ENCODE measurements at regions not wholly inside any gene's neighbourhood (a gene's known extent, or its start where the extent isn't known, plus 50 kb on each side); places are given as distances from the start of the nearest gene placed in this dataset.

DNA sequence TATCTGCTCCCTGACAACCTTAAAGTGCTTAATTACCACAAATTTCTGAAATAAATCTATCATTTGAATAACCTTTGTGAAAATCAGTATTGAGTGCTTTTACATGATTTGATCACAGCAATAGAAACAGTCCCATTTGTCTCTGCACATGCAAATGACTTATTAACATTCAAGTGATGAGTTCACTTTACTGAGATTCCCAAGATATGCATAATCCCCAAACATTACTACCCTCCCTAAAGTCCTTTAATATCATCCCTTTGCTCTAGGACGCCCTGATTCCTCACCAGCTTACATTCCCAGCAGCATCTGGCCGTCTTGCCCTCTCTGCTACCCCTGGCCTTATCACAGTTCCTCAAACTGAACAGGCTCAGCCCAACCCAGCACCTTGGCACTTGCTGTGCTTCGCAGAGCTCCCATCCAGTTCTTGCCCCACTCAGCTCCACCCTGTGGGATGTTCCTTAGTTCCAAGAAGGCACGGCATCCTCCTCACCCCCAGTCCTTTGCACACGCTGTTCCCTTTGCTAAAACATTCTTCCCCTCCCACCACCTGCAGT lies 347.5 kb downstream of the PREX1 start:
- Histone ChIP-seq H3K36me3 (ENCODE audit: control insufficient read depth in 2 of 3, insufficient read depth in 3 of 3, low read length in 3 of 3) (no peaks in the 10 kb centered on the region), H3K9me3 (ENCODE audit: control insufficient read depth in 2 of 3, insufficient read depth in 1 of 3, low read length in 3 of 3) (no peaks in the 10 kb centered on the region), H3K4me3 (ENCODE audit: low read length in 3 of 3) (no peak overlapping the region), H3K27me3 (ENCODE audit: control insufficient read depth, insufficient read depth, low read length) (no peaks in the 10 kb centered on the region), H3K27ac (ENCODE audit: low read depth in 2 of 2, low read length in 2 of 2) (no peak overlapping the region), H3K4me1 (ENCODE audit: control insufficient read depth in 2 of 3, insufficient read depth in 2 of 3, low read depth in 1 of 3, low read length in 3 of 3) (no peaks in the 10 kb centered on the region), H3K9ac (ENCODE audit: low read length in 3 of 3) (no peak overlapping the region)
- intact Hi-C loops (cut with DNase I) = no loop called here
- no peak for FAIRE-seq
- TF ChIP-seq CTCF (IDR thresholded peaks at IDR 0.05; ENCODE audit: borderline replicate concordance, extremely low read depth, insufficient read depth) = no peak
- DNase-seq = no peak

GRCh38 chr20:48478806-48479585 lies 348.8 kb downstream of the PREX1 start:
- H3K27me3 ChIP-seq (ENCODE audit: control insufficient read depth, insufficient read depth, low read length) = no peaks in the 10 kb centered on the region
- H3K36me3 ChIP-seq (ENCODE audit: control insufficient read depth in 2 of 3, insufficient read depth in 3 of 3, low read length in 3 of 3) = no peaks in the 10 kb centered on the region
- DNase-seq (no peak), FAIRE-seq (no peak)
- intact Hi-C loops (cut with DNase I) = no loop called here
- no peak overlapping the region for H3K27ac ChIP-seq (ENCODE audit: low read depth in 2 of 2, low read length in 2 of 2)
- no peak overlapping the region for H3K4me3 ChIP-seq (ENCODE audit: low read length in 3 of 3)
- no peaks in the 10 kb centered on the region for H3K9me3 ChIP-seq (ENCODE audit: control insufficient read depth in 2 of 3, insufficient read depth in 1 of 3, low read length in 3 of 3)
- TF ChIP-seq CTCF (IDR thresholded peaks at IDR 0.05; ENCODE audit: borderline replicate concordance, extremely low read depth, insufficient read depth) = no peak
- no peaks in the 10 kb centered on the region for H3K4me1 ChIP-seq (ENCODE audit: control insufficient read depth in 2 of 3, insufficient read depth in 2 of 3, low read depth in 1 of 3, low read length in 3 of 3)
- no peak overlapping the region for H3K9ac ChIP-seq (ENCODE audit: low read length in 3 of 3)

GRCh38 chr20:48478370-48478769 lies 349.4 kb downstream of the PREX1 start:
- no peak overlapping the region for H3K4me3 ChIP-seq (ENCODE audit: low read length in 3 of 3)
- DNase-seq = no peak
- intact Hi-C loops (cut with DNase I) = no loop called here
- H3K9ac ChIP-seq (ENCODE audit: low read length in 3 of 3) = no peak overlapping the region
- no peak overlapping the region for H3K27ac ChIP-seq (ENCODE audit: low read depth in 2 of 2, low read length in 2 of 2)
- H3K9me3 ChIP-seq (ENCODE audit: control insufficient read depth in 2 of 3, insufficient read depth in 1 of 3, low read length in 3 of 3) = no peaks in the 10 kb centered on the region
- H3K27me3 ChIP-seq (ENCODE audit: control insufficient read depth, insufficient read depth, low read length) = no peaks in the 10 kb centered on the region
- FAIRE-seq = no peak
- no peaks in the 10 kb centered on the region for H3K36me3 ChIP-seq (ENCODE audit: control insufficient read depth in 2 of 3, insufficient read depth in 3 of 3, low read length in 3 of 3)
- no peaks in the 10 kb centered on the region for H3K4me1 ChIP-seq (ENCODE audit: control insufficient read depth in 2 of 3, insufficient read depth in 2 of 3, low read depth in 1 of 3, low read length in 3 of 3)
- TF ChIP-seq CTCF (IDR thresholded peaks at IDR 0.05; ENCODE audit: borderline replicate concordance, extremely low read depth, insufficient read depth) = no peak
